ENCODE measurements at regions not wholly inside any gene's neighbourhood (a gene's known extent, or its start where the extent isn't known, plus 50 kb on each side); places are given as distances from the start of the nearest gene placed in this dataset.

- TF ChIP-seq CTCF (IDR thresholded peaks at IDR 0.05) (no peak), POLR2A (IDR thresholded peaks at IDR 0.05) (no peak)
Observed at GRCh38 chr4:100312615-100313350, 122.5 kb upstream of the DDIT4L start.

Measured in ovary (tissue), 3 donors.